ENCODE measurements at regions not wholly inside any gene's neighbourhood (a gene's known extent, or its start where the extent isn't known, plus 50 kb on each side); places are given as distances from the start of the nearest gene placed in this dataset.

DNA sequence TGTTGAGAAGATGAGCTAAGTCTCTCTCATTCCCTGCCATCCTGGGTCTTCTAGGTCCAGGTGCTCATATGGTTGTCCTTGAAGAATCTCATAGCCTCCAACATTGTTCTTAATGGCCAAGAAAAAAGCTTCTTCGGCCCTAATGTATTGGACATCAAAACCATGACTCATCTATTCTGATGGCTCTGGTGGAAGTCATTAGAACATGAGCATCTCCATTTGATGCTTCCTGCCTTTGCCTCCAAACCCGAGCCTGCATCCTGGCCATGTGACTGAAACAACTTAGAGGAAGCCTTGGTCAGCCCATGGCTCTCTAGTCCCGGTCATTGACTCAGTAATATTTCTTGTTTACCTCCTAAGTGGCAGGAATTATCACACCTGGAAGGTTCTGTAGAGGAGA lies 264.1 kb upstream of the FZD8 start (continued):
- TF ChIP-seq, protein P1, sequence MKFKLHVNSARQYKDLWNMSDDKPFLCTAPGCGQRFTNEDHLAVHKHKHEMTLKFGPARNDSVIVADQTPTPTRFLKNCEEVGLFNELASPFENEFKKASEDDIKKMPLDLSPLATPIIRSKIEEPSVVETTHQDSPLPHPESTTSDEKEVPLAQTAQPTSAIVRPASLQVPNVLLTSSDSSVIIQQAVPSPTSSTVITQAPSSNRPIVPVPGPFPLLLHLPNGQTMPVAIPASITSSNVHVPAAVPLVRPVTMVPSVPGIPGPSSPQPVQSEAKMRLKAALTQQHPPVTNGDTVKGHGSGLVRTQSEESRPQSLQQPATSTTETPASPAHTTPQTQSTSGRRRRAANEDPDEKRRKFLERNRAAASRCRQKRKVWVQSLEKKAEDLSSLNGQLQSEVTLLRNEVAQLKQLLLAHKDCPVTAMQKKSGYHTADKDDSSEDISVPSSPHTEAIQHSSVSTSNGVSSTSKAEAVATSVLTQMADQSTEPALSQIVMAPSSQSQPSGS (IDR thresholded peaks at IDR 0.05; ENCODE audit: low read length) = no peak
- no peak for TF ChIP-seq ETV6 (conservative IDR thresholded peaks at IDR 0.05 in 1 of 2, IDR thresholded peaks at IDR 0.05 in 1 of 2; ENCODE audit: borderline replicate concordance in 1 of 2, low read depth in 1 of 2)
- TF ChIP-seq NBN (IDR thresholded peaks at IDR 0.05) = no peak
- no peak for TF ChIP-seq JUNB (IDR thresholded peaks at IDR 0.05)
- no peak for TF ChIP-seq RFX5 (IDR thresholded peaks at IDR 0.05; ENCODE audit: low read depth, low read length)
- no peak for TF ChIP-seq SPI1 (IDR thresholded peaks at IDR 0.05; ENCODE audit: borderline replicate concordance, insufficient read depth, low read depth, low read length)
- TF ChIP-seq PAX5 (IDR thresholded peaks at IDR 0.05; ENCODE audit: borderline replicate concordance, low read depth, low read length) = no peak
- TF ChIP-seq SREBF1 (IDR thresholded peaks at IDR 0.05; ENCODE audit: low read length) = no peak

DNA sequence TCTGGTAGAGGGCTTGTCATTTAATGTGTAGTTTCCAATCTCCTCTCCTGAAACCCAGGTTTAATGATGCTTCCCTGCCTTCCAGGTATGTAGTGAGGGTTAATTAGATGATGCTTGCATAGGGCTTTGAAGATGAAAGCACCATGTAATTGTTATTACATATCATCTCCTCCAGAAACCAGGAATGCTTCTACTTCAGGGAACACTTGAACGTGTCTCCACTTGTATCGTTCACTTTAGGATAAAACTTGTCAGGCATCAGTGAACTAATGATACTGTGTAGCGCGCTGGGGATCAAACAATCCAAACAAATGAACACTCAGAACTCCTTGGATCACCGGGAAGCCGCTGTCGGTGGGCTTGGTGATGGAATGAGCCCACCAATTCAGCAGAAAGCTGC lies 260.9 kb upstream of the FZD8 start:
- intact Hi-C loops (cut with micrococcal nuclease; ENCODE audit: unreplicated experiment) = no loop called here
- Histone ChIP-seq H3K27ac (ENCODE audit: control insufficient read depth, insufficient read depth) (no peak overlapping the region), H4K20me1 (ENCODE audit: control insufficient read depth, insufficient read depth) (no peaks in the 10 kb centered on the region), H3K9me3 (replicated peaks; ENCODE audit: control insufficient read depth, insufficient read depth, low read length) (no peaks in the 10 kb centered on the region), H3K9ac (ENCODE audit: control insufficient read depth, insufficient read depth, low read length) (no peak overlapping the region), H3K4me2 (ENCODE audit: control insufficient read depth, insufficient read depth) (no peak overlapping the region), H3K4me3 (no peak overlapping the region), H2AFZ (ENCODE audit: control insufficient read depth, low read depth, low read length) (no peak overlapping the region), H3K36me3 (ENCODE audit: control insufficient read depth in 2 of 2, insufficient read depth in 2 of 2, low read length in 1 of 2) (no peaks in the 10 kb centered on the region), H3K79me2 (ENCODE audit: control insufficient read depth, insufficient read depth, low read length) (no peaks in the 10 kb centered on the region), H3K4me1 (ENCODE audit: control insufficient read depth, insufficient read depth, low read length) (no peaks in the 10 kb centered on the region), H3K27me3 (replicated peaks in 1 of 2; ENCODE audit: control insufficient read depth in 2 of 2, insufficient read depth in 2 of 2, low read length in 1 of 2) (no peaks in the 10 kb centered on the region)
- WGBS (ENCODE audit: insufficient coverage, insufficient replicate concordance, low lambda C conversion rate, missing lambda C conversion rate) = 14% methylated on average over 7 of the region's 7 CpGs
- BruUV-seq (replicated peaks) = no TSS peak
- FAIRE-seq (no peak), DNase-seq (ENCODE audit: low read depth, low spot score) (no peak), ATAC-seq (no peak)
- ChIA-PET SMC1A (ENCODE audit: uncharacterized antibody, unreplicated experiment) (interaction anchor here (1.7 kb wide), 1 partner anchor 70 kb away, joined by 4 read pairs; no protein-coding TSS in a partner anchor), RAD21 (ENCODE audit: unreplicated experiment) (no interaction called here), POLR2A (no interaction called here), CTCF (no interaction called here)
- in situ Hi-C loops (cut with MboI) = no loop called here
- TF ChIP-seq HDAC2 (IDR thresholded peaks at IDR 0.05) (no peak), TAF1 (IDR thresholded peaks at IDR 0.05; ENCODE audit: borderline replicate concordance, low read depth, low read length) (no peak), ASH2L (IDR thresholded peaks at IDR 0.05; ENCODE audit: borderline replicate concordance, low read depth) (no peak), RAD51 (IDR thresholded peaks at IDR 0.05) (no peak), RAD21 (IDR thresholded peaks at IDR 0.05; ENCODE audit: insufficient read depth, low read depth, low read length) (no peak), KAT2A (conservative IDR thresholded peaks at IDR 0.05; ENCODE audit: control insufficient read depth, low read depth, low read length) (no peak), NR2C1 (IDR thresholded peaks at IDR 0.05) (no peak), FOS (IDR thresholded peaks at IDR 0.05; ENCODE audit: borderline replicate concordance, extremely low read depth, insufficient read length) (no peak)
- TF ChIP-seq, protein P2, sequence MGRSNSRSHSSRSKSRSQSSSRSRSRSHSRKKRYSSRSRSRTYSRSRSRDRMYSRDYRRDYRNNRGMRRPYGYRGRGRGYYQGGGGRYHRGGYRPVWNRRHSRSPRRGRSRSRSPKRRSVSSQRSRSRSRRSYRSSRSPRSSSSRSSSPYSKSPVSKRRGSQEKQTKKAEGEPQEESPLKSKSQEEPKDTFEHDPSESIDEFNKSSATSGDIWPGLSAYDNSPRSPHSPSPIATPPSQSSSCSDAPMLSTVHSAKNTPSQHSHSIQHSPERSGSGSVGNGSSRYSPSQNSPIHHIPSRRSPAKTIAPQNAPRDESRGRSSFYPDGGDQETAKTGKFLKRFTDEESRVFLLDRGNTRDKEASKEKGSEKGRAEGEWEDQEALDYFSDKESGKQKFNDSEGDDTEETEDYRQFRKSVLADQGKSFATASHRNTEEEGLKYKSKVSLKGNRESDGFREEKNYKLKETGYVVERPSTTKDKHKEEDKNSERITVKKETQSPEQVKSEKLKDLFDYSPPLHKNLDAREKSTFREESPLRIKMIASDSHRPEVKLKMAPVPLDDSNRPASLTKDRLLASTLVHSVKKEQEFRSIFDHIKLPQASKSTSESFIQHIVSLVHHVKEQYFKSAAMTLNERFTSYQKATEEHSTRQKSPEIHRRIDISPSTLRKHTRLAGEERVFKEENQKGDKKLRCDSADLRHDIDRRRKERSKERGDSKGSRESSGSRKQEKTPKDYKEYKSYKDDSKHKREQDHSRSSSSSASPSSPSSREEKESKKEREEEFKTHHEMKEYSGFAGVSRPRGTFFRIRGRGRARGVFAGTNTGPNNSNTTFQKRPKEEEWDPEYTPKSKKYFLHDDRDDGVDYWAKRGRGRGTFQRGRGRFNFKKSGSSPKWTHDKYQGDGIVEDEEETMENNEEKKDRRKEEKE (IDR thresholded peaks at IDR 0.05) = no peak
- TF ChIP-seq, protein P3, sequence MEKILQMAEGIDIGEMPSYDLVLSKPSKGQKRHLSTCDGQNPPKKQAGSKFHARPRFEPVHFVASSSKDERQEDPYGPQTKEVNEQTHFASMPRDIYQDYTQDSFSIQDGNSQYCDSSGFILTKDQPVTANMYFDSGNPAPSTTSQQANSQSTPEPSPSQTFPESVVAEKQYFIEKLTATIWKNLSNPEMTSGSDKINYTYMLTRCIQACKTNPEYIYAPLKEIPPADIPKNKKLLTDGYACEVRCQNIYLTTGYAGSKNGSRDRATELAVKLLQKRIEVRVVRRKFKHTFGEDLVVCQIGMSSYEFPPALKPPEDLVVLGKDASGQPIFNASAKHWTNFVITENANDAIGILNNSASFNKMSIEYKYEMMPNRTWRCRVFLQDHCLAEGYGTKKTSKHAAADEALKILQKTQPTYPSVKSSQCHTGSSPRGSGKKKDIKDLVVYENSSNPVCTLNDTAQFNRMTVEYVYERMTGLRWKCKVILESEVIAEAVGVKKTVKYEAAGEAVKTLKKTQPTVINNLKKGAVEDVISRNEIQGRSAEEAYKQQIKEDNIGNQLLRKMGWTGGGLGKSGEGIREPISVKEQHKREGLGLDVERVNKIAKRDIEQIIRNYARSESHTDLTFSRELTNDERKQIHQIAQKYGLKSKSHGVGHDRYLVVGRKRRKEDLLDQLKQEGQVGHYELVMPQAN (conservative IDR thresholded peaks at IDR 0.05) = no peak
- TF ChIP-seq, protein P4, sequence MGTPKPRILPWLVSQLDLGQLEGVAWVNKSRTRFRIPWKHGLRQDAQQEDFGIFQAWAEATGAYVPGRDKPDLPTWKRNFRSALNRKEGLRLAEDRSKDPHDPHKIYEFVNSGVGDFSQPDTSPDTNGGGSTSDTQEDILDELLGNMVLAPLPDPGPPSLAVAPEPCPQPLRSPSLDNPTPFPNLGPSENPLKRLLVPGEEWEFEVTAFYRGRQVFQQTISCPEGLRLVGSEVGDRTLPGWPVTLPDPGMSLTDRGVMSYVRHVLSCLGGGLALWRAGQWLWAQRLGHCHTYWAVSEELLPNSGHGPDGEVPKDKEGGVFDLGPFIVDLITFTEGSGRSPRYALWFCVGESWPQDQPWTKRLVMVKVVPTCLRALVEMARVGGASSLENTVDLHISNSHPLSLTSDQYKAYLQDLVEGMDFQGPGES (IDR thresholded peaks at IDR 0.05) = no peak
